H54 (cell line): ENCODE measurements at regions not wholly inside any gene's neighbourhood (a gene's known extent, or its start where the extent isn't known, plus 50 kb on each side); places are given as distances from the start of the nearest gene placed in this dataset.

Source experiments
- DNase-seq: peaks from one replicate; pipeline ENCODE4 v3.0.0; 2011; ENCODE audit warnings: low spot score, mixed read lengths; ENCODE audit not compliant: insufficient read length
- FAIRE-seq: peaks from 3 replicates; lab custom pipeline; 2011; peaks lifted over from hg19 to GRCh38; lab: Jason Lieb, UNC
- POLR2A ChIP-seq: IDR thresholded peaks from 2 replicates; pipeline ENCODE4 v1.6.1; 2011; ENCODE audit warnings: low read depth, mild to moderate bottlenecking, low read length

- DNase-seq (no peak), FAIRE-seq (no peak)
- no peak for TF ChIP-seq POLR2A
Measured at GRCh38 chr5:6321078-6321477, 57.3 kb downstream of the MED10 start.

- FAIRE-seq (no peak), DNase-seq (no peak)
- no peak for TF ChIP-seq POLR2A
Measured at GRCh38 chr5:6319116-6319515, 59.2 kb downstream of the MED10 start.

- TF ChIP-seq POLR2A = no peak
- FAIRE-seq = no peak
- DNase-seq = no peak
Measured at GRCh38 chr5:6317116-6317798, 61.1 kb downstream of the MED10 start.

GRCh38 chr5:6315580-6315979 is 62.8 kb downstream of the MED10 start:
- FAIRE-seq = no peak
- no peak for TF ChIP-seq POLR2A
- DNase-seq = no peak

- no peak for FAIRE-seq
- no peak for DNase-seq
- TF ChIP-seq POLR2A = no peak
Measured at GRCh38 chr5:6311568-6312501, 66.5 kb downstream of the MED10 start.

GRCh38 chr5:6309949-6310348 is 68.4 kb downstream of the MED10 start:
- no peak for TF ChIP-seq POLR2A
- FAIRE-seq (no peak), DNase-seq (no peak)

GRCh38 chr5:6308683-6309082 is 69.7 kb downstream of the MED10 start:
- no peak for TF ChIP-seq POLR2A
- FAIRE-seq (no peak), DNase-seq (no peak)

- DNase-seq = no peak
- TF ChIP-seq POLR2A = no peak
- no peak for FAIRE-seq
Measured at GRCh38 chr5:6307304-6307703, 71.0 kb downstream of the MED10 start.

- DNase-seq (no peak), FAIRE-seq (no peak)
- no peak for TF ChIP-seq POLR2A
Measured at GRCh38 chr5:6305853-6306252, 72.5 kb downstream of the MED10 start.

GRCh38 chr5:6302684-6303083 is 75.7 kb downstream of the MED10 start:
- FAIRE-seq (no peak), DNase-seq (no peak)

GRCh38 chr5:6302075-6302474 is 76.3 kb downstream of the MED10 start:
- TF ChIP-seq POLR2A = no peak
- no peak for FAIRE-seq
- no peak for DNase-seq

More at GRCh38 chr5:6302684-6303083, 75.7 kb downstream of the MED10 start:
- TF ChIP-seq POLR2A = no peak

- FAIRE-seq (no peak), DNase-seq (no peak)
- no peak for TF ChIP-seq POLR2A
Measured at GRCh38 chr5:6296524-6296923, 81.8 kb downstream of the MED10 start.

- TF ChIP-seq POLR2A = no peak
- peak; percentile 45 for FAIRE-seq
- DNase-seq = no peak
Measured at GRCh38 chr5:6291961-6292360, 86.4 kb downstream of the MED10 start.

- no peak for FAIRE-seq
- no peak for DNase-seq
- no peak for TF ChIP-seq POLR2A
Measured at GRCh38 chr5:6289239-6289638, 89.1 kb downstream of the MED10 start.
